Mesodermal cell (in vitro differentiated cells): ENCODE measurements at regions not wholly inside any gene's neighbourhood (a gene's known extent, or its start where the extent isn't known, plus 50 kb on each side); places are given as distances from the start of the nearest gene placed in this dataset.

Experiments
- H3K27ac ChIP-seq: 2 replicates; pipeline ENCODE4 v1.7.0; 2013; ENCODE audit warnings: mild to moderate bottlenecking, low read depth, low read length, moderate library complexity; ENCODE audit not compliant: severe bottlenecking
- H3K36me3 ChIP-seq: 2 replicates; pipeline ENCODE4 v1.7.1; 2013; ENCODE audit warnings: mild to moderate bottlenecking, low read length, moderate library complexity; ENCODE audit not compliant: control insufficient read depth, insufficient read depth
- H3K4me1 ChIP-seq: one replicate; pipeline ENCODE4 v1.7.1; 2013; ENCODE audit warnings: mild to moderate bottlenecking, low read length; ENCODE audit not compliant: insufficient read depth, control insufficient read depth, poor library complexity, severe bottlenecking
- H3K4me3 ChIP-seq: 2 replicates; pipeline ENCODE4 v1.7.0; 2013; ENCODE audit warnings: low read length, control low read depth, mild to moderate bottlenecking; ENCODE audit not compliant: insufficient read depth, poor library complexity, severe bottlenecking; ENCODE audit errors: extremely low read depth
- H3K9me3 ChIP-seq: 2 replicates; pipeline ENCODE4 v1.7.1; 2013; ENCODE audit warnings: mild to moderate bottlenecking, low read length, moderate library complexity; ENCODE audit not compliant: control insufficient read depth
- WGBS, 2 experiments: methylation state at CpG; one replicate each; pipeline ENCODE4 v1.1.5; 2013; ENCODE audit warnings: missing lambda C conversion rate in 2 of 2; ENCODE audit not compliant: insufficient coverage in 2 of 2; 5-methylcytosine and 5-hydroxymethylcytosine counted together

DNA sequence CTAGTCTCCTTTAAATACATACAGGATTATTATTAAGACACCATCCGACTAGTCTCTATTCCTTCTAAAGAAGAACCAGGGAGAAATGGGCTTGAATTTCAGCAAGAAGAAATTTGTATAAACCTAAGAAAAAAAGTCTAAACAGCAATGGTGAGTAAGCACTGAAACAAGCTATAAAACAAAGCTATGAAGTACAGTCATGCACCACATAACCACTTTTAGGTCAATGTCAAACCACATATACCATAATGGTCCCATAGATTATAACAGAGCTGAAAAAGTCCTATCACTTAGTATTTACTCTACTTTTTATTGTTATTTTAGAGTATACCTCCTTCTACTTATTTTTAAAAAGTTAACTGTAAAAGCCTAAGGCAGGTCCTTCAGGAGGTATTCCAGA is 102.0 kb upstream of the NFIB start:
- Histone ChIP-seq H3K36me3 (no peaks in the 10 kb centered on the region), H3K9me3 (peaks cover 8% of the 10 kb centered on the region), H3K27ac (no peak overlapping the region), H3K4me1 (no peaks in the 10 kb centered on the region), H3K4me3 (no peak overlapping the region)
- WGBS, 2 experiments = no CpG with 5 or more reads among the region's 1 CpG

DNA sequence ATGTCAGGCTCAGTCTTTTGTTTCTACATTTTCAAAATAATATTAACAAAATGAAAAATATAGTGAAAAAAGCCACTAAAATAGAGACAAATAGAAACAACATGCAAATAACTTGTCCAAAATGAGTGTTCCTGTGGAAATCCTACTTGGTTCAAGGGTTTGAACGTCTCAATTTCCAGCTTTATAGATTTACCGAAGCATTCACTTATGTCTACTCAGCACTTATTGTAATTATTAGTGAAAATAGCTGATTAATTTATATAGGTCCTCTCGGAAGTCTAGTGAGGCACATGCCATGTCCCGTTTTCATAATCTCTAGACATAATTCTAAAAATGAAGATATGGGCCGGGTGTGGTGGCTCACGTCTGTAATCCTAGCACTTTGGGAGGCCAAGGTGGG is 99.9 kb upstream of the NFIB start:
- H3K4me1 ChIP-seq = no peaks in the 10 kb centered on the region
- no peaks in the 10 kb centered on the region for H3K36me3 ChIP-seq
- 60 to 83% methylated on average over 1 to 2 of the region's 6 CpGs for WGBS, 2 experiments
- no peak overlapping the region for H3K4me3 ChIP-seq
- peaks cover 8% of the 10 kb centered on the region for H3K9me3 ChIP-seq
- no peak overlapping the region for H3K27ac ChIP-seq

DNA sequence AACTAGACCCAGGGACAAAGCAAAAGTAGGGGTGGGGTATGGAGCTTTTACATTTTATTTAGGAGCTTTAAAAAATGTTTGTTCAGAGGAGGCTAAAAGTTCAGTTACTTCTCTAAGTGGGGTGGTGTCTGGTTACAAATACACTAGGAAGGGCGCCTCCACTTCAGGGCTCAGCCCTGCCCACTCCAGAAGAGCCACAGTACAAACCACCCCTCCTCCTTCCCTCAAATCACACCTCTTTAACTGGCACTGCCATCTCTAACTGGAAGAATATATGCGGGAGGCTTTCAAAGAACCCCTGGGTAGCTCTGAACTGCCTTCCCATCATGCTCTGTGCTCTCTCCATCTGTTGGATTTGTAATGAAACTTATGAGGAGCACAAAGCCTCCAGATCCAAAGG is 98.8 kb upstream of the NFIB start:
- H3K4me1 ChIP-seq = no peaks in the 10 kb centered on the region
- 60% methylated on average over 1 of the region's 2 CpGs; no CpG with 5 or more reads in 1 of the 2 experiments for WGBS, 2 experiments
- peaks cover 8% of the 10 kb centered on the region for H3K9me3 ChIP-seq
- H3K27ac ChIP-seq = no peak overlapping the region
- no peaks in the 10 kb centered on the region for H3K36me3 ChIP-seq
- no peak overlapping the region for H3K4me3 ChIP-seq

DNA sequence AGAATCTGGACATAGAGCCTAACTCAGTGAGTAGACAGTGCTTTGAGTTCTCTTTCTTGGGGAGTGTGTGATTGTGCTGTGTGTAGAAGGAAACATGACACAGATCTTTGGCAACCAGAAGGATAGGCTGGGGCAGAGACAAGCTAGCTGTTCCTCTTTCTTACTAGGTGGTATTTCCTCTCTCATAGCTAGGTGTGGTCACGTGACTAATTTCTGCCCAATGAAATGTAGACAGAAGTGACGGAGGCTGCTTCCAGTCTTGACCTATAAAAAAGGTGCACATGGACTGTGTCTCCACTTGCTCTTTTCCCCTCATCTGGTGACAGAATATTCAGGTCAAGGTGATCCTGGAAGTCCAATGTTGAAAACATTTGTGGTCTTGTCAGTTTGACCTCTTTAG is 92.5 kb upstream of the NFIB start:
- no peaks in the 10 kb centered on the region for H3K4me1 ChIP-seq
- WGBS, 2 experiments = 88 to 100% methylated on average over 1 to 2 of the region's 2 CpGs
- no peaks in the 10 kb centered on the region for H3K36me3 ChIP-seq
- no peaks in the 10 kb centered on the region for H3K9me3 ChIP-seq
- no peak overlapping the region for H3K4me3 ChIP-seq
- no peak overlapping the region for H3K27ac ChIP-seq

DNA sequence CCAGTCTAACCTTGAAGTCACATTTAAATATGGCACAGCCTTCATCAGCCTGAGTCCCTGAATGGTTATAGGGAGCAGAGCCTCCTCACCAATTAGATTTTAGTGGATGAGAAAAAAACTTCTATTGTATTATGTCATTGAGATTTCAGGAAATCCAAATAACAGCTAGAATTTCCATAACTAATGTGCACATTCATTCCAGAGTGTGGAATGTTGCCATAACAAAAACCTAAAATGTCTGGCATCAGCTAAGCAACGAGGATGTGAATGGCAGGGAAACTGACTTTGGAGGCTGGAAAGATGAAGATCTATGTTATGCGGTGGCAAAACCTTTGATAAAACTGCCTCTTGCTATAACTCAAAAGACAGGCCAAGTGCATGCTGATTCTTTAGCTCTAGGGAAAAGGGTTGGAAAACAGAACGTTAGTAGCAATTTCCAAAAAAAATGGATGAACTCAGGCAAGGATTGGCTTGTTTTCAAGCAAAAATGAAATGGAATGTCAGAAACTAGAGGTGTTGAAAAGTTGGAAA is 91.3 kb upstream of the NFIB start:
- 89 to 91% methylated on average over 2 to 3 of the region's 3 CpGs for WGBS, 2 experiments
- no peak overlapping the region for H3K27ac ChIP-seq
- H3K4me1 ChIP-seq = no peaks in the 10 kb centered on the region
- H3K36me3 ChIP-seq = no peaks in the 10 kb centered on the region
- H3K9me3 ChIP-seq = no peaks in the 10 kb centered on the region
- no peak overlapping the region for H3K4me3 ChIP-seq

DNA sequence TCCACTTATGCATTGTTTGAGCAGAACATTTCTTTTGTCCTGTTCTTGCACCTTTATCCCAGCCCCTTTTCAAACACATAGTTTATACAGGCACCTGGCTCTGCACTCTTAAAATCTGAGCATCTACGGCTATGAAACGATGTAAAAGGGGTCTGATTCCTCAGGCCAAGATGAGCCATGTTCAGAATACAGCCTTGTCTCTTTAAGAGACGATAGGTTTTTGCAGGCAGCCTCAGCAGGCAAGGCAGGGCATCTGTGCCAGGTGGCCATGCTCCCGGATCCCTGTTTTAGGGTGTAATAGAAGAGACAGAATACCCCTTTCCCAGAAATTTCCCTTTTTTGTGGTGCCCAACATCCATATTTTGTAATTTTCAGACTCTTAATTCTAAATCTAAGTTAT is 89.1 kb upstream of the NFIB start:
- no peak overlapping the region for H3K27ac ChIP-seq
- H3K4me1 ChIP-seq = no peaks in the 10 kb centered on the region
- WGBS, 2 experiments = 86 to 89% methylated on average over 3 of the region's 4 CpGs
- no peak overlapping the region for H3K4me3 ChIP-seq
- no peaks in the 10 kb centered on the region for H3K36me3 ChIP-seq
- H3K9me3 ChIP-seq = no peaks in the 10 kb centered on the region

DNA sequence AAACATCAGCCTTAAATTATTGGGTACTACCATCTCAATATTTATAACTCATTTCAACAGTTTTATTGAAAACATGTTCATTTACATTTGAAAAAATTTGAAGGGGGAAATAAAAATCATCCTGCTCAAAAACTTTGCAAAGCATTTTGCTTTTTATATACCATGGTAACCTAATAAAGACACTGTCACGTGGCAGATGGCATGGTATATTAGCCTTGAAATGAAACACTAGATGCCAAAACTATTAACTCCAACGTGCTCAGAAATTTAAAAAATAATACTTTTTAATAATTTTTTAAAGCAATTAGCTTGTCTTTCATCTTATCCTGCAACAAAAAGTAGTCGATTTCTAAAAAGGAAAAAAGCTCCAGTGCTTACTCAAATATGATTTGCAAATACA is 88.6 kb upstream of the NFIB start:
- H3K36me3 ChIP-seq = no peaks in the 10 kb centered on the region
- WGBS, 2 experiments = no CpG with 5 or more reads among the region's 3 CpGs
- H3K4me3 ChIP-seq = no peak overlapping the region
- H3K9me3 ChIP-seq = no peaks in the 10 kb centered on the region
- no peaks in the 10 kb centered on the region for H3K4me1 ChIP-seq
- H3K27ac ChIP-seq = no peak overlapping the region

DNA sequence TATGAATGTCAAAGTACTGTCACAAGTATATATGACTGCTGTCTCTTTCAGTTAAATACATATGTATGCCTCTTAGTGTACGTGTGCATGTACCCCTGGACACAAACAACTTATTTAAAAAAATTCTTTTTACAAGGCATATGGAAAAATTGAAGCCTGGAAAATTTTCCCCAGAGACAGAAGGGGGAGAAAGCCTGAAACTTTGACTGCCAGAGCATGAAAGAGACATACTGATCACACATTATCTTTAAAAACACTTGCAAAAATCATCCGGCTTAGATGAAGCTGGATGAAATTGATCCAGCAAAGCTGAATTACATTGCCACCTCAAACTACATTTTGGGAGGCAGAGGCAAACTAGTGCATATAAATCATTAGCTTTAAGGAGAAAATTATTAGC is 88.0 kb upstream of the NFIB start:
- WGBS, 2 experiments = 100% methylated on average over 1 of the region's 2 CpGs; no CpG with 5 or more reads in 1 of the 2 experiments
- Histone ChIP-seq H3K4me1 (no peaks in the 10 kb centered on the region), H3K36me3 (no peaks in the 10 kb centered on the region), H3K9me3 (no peaks in the 10 kb centered on the region), H3K27ac (no peak overlapping the region), H3K4me3 (no peak overlapping the region)

DNA sequence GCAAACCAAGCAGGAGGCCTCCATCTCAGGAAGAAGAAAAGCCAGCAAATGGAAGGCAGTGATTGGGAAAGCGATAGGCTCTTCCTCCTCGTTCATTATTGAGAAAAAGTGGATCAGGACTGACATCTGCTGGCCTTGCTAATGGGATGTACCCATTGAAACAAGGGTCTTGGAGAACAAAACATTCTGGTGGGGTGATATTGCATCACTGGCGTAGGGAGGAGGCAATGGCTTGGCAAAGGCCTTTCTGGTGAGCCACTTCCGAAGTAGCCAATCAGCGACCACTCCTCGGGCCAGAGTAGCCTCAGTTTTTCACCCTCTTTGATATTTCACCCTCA is 86.7 kb upstream of the NFIB start:
- 43 to 63% methylated on average over 3 to 4 of the region's 6 CpGs for WGBS, 2 experiments
- Histone ChIP-seq H3K27ac (peak overlapping the region; percentile 11), H3K9me3 (no peaks in the 10 kb centered on the region), H3K4me1 (no peaks in the 10 kb centered on the region), H3K4me3 (no peak overlapping the region), H3K36me3 (no peaks in the 10 kb centered on the region)

DNA sequence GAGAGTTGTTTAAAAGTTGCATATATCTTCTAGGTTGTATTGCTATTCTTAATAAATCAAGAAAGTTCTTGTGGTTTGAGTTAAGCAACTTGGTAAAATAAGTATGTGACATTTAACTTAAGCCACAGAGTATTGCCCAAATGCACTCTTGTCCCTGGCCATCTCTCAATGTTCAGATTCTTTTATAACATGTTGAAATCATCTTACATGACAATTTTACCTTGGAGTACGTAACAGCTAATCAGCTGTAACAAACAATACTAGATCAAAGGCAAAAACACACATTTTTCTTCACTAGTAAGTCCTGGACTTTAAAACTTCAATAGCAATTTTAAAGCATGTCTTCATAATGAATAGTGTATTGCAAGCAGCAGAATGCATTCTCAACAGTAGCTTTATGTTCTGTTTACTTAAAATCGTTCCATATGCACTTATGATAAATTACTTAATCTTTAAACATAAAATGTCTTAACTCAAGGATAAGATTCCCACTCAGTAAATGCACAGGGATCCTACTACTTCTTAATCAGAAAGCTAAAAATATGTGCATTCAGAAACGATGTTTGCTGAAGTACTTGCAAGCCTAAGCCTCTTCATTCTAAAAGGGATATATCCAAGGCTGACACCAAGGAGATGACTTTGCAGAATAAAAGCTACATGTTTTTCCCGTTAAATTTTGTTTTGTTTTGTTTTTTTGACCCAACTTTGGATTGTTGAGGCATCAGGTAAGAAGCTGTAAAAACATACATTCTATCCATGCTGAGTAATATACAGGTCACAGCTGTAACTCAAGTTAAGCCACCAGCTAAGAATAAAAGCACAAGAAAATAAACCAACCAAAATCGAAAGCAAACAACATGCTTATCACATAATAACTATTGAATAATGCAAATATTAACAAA is 86.1 kb upstream of the NFIB start:
- H3K9me3 ChIP-seq = no peaks in the 10 kb centered on the region
- no peak overlapping the region for H3K27ac ChIP-seq
- H3K36me3 ChIP-seq = no peaks in the 10 kb centered on the region
- 69 to 72% methylated on average over 2 of the region's 5 CpGs for WGBS, 2 experiments
- H3K4me3 ChIP-seq = no peak overlapping the region
- no peaks in the 10 kb centered on the region for H3K4me1 ChIP-seq

DNA sequence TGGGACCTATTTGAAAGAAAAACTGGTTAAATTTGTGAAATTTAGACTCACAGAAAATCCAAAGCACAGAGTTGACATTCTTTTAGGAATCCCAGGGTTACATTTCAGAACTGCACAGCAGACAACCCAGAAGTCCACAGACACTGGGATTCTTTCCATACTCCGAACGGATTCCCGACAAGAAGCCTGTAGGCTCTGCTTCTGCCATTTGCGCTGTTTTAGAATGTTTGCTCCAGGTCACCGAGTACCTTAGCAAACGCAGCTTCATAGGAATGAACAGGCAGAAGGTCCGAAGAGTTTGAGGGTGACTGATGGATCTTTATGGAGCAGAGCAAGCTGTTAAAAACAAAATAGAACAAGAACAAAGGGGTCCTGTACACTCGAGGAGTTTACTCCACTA is 84.5 kb upstream of the NFIB start:
- Histone ChIP-seq H3K36me3 (no peaks in the 10 kb centered on the region), H3K4me3 (no peak overlapping the region), H3K27ac (no peak overlapping the region), H3K9me3 (no peaks in the 10 kb centered on the region), H3K4me1 (no peaks in the 10 kb centered on the region)
- WGBS, 2 experiments = 77 to 91% methylated on average over 8 of the region's 8 CpGs
